RWPE1 (cell line): ENCODE measurements at regions not wholly inside any gene's neighbourhood (a gene's known extent, or its start where the extent isn't known, plus 50 kb on each side); places are given as distances from the start of the nearest gene placed in this dataset.

Experiments used
- CTCF ChIA-PET: fragments of 350-600 bp; sonication (Branson Sonifier 250); formaldehyde crosslinking; extraction: SDS; loops from one replicate; lab custom pipeline; 2021; lab: Yijun Ruan, JAX
- POLR2A ChIA-PET: fragments of 400-600 bp; formaldehyde crosslinking; extraction: SDS; loops from one replicate; lab custom pipeline; 2020; ENCODE audit warnings: antibody characterized with exemption; ENCODE audit not compliant: low non-redundant PET; lab: Yijun Ruan, JAX
- DNase-seq: peaks from one replicate; pipeline ENCODE4 v3.0.0; 2012; ENCODE audit warnings: low spot score
- H3K27ac ChIP-seq: fragments of 450-650 bp; 2 replicates; pipeline ENCODE4 v1.5.1; 2017
- TF ChIP-seq, protein P1 (sequence below): fragments of 450-650 bp; conservative IDR thresholded peaks from 2 replicates; pipeline ENCODE4 v1.5.1; 2017; ENCODE audit warnings: low read depth, mild to moderate bottlenecking

DNA sequence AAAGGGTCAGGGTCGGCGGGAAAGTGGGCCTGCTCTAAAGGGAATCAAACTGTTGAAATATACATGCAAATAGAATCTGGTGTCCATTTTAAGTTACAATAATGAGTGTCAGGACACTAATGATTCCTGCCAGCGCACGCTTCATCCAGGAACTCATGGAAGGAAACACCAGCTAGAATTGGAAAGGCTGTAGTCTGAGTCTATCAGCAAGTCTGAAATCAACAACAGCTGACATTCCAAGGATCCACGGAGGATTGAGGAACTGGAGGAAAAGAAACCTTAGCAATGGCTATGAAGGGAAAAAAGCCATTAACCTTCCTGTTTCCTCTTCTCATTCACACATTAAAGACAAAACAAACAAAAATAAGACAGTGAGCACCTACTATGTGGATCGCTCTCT, 1063.1 kb downstream of the NTRK3 start:
- TF ChIP-seq, protein P1, sequence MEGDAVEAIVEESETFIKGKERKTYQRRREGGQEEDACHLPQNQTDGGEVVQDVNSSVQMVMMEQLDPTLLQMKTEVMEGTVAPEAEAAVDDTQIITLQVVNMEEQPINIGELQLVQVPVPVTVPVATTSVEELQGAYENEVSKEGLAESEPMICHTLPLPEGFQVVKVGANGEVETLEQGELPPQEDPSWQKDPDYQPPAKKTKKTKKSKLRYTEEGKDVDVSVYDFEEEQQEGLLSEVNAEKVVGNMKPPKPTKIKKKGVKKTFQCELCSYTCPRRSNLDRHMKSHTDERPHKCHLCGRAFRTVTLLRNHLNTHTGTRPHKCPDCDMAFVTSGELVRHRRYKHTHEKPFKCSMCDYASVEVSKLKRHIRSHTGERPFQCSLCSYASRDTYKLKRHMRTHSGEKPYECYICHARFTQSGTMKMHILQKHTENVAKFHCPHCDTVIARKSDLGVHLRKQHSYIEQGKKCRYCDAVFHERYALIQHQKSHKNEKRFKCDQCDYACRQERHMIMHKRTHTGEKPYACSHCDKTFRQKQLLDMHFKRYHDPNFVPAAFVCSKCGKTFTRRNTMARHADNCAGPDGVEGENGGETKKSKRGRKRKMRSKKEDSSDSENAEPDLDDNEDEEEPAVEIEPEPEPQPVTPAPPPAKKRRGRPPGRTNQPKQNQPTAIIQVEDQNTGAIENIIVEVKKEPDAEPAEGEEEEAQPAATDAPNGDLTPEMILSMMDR: no peak
- ChIA-PET CTCF (interaction anchor here (0.7 kb wide), 1 partner anchor 1146 kb away, joined by 3 read pairs; no protein-coding TSS in a partner anchor), POLR2A (no interaction called here)
- DNase-seq: no peak
- H3K27ac ChIP-seq: no peak overlapping the region

GRCh38 chr15:87167706-87168105, 1088.0 kb downstream of the AGBL1 start:
- TF ChIP-seq, protein P1: no peak
- no peak overlapping the region for H3K27ac ChIP-seq
- peak; percentile 19 for DNase-seq
- POLR2A ChIA-PET: no interaction called here
- CTCF ChIA-PET: interaction anchor here (0.5 kb wide), 1 partner anchor 1493 kb away, joined by 3 read pairs; no protein-coding TSS in a partner anchor

DNA sequence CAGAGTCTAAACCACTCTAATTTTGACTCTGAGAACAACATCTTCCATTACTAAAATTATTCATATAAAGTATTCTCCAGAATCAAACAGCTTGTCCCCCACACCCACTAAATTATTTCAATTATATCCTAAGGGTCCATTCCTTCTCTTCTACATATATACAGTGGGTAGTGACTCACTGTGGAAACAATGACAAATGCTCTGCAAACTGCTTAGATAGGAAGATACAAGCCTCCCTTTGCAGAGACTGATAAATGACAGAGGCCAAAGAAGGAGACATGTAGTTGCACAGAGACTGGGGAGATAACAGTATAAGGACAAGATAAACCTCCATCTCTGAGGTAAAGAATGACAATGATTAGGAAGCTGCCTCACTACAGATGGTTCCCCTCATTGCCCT, 1087.4 kb downstream of the AGBL1 start:
- ChIA-PET POLR2A (no interaction called here), CTCF (no interaction called here)
- H3K27ac ChIP-seq: no peak overlapping the region
- TF ChIP-seq, protein P1: no peak
- no peak for DNase-seq

- DNase-seq: no peak
- CTCF ChIA-PET: interaction anchor here (0.6 kb wide), 1 partner anchor 431 kb away, joined by 3 read pairs; no protein-coding TSS in a partner anchor
- TF ChIP-seq, protein P1: no peak
- no peak overlapping the region for H3K27ac ChIP-seq
- POLR2A ChIA-PET: no interaction called here
These were observed 1076.1 kb downstream of the AGBL1 start for GRCh38 chr15:87155771-87156170.

GRCh38 chr15:87154761-87155160, 1075.1 kb downstream of the AGBL1 start:
- peak; percentile 34 for DNase-seq
- H3K27ac ChIP-seq: no peak overlapping the region
- TF ChIP-seq, protein P1: no peak
- CTCF ChIA-PET: no interaction called here
- POLR2A ChIA-PET: no interaction called here

DNA sequence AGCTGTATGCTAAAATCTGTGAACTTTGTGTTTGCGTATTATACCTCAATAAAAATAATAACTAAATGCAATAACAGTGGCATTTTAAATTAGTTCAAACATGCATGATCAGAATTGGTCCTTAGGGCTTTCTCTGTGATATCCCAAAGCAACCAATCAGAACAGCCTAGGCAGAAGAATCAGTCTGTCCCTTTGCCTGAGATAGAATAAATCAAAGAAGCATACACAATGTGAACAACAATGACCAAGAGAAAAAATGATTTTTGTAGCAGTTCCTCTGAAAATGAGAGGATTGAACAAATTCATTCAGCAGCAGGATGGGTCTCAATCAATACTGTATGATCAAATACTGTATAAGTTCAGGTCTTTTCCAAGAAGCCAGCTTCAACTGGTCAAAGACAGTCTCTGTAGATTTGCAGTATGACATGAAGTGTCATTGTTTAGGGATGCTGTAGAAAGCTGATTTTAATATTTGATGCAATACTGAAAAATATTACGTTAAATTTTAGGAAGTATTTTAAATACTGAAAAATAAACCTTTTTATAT, 1071.6 kb downstream of the AGBL1 start:
- H3K27ac ChIP-seq: no peak overlapping the region
- POLR2A ChIA-PET: no interaction called here
- CTCF ChIA-PET: no interaction called here
- DNase-seq: no peak
- TF ChIP-seq, protein P1: no peak
